HepG2 (cell line): ENCODE measurements at regions not wholly inside any gene's neighbourhood (a gene's known extent, or its start where the extent isn't known, plus 50 kb on each side); places are given as distances from the start of the nearest gene placed in this dataset.

Experiments used
- ATAC-seq: fragments of 200-7000 bp; cut with Tn5 transposase; 3 replicates; pipeline ENCODE4 v1.9.1; 2020; ENCODE audit warnings: mild to moderate bottlenecking, moderate library complexity
- BruUV-seq: library from RNA; stranded (reverse); fragments of 400-500 nt; replicated peaks from 2 replicates; lab custom pipeline; 2021; lab: Mats Ljungman, UMichigan
- CTCF ChIA-PET: fragments of 300-600 bp; formaldehyde crosslinking; extraction: SDS; loops from one replicate; lab custom pipeline; 2021; ENCODE audit warnings: low total read pairs, inconsistent platforms, low intra/inter-chr PET ratio; lab: Yijun Ruan, JAX
- POLR2A ChIA-PET: fragments of 350-600 bp; sonication (Branson Sonifier 250); formaldehyde crosslinking; loops from one replicate; lab custom pipeline; 2020; ENCODE audit warnings: antibody characterized with exemption, inconsistent platforms; lab: Yijun Ruan, JAX
- DNase-seq: peaks from one replicate; pipeline ENCODE4 v3.0.0-alpha.2; 2015; ENCODE audit warnings: low spot score
- FAIRE-seq: peaks from 3 replicates; lab custom pipeline; 2011; peaks lifted over from hg19 to GRCh38; lab: Jason Lieb, UNC
- H2AFZ ChIP-seq: one replicate; pipeline ENCODE4 v1.6.1; 2011; ENCODE audit warnings: low read length, inconsistent platforms
- H3K27ac ChIP-seq: fragments of 300-600 bp; 3 replicates; pipeline ENCODE4 v1.8.0; 2011; ENCODE audit warnings: mixed run types, mild to moderate bottlenecking, mixed read lengths, low read length, inconsistent platforms; ENCODE audit not compliant: insufficient read depth; ENCODE audit errors: extremely low read length
- H3K27me3 ChIP-seq, 2 experiments: fragments of 200-600 bp in 1 of 2; 2 replicates in 1 of 2; 3 replicates in 1 of 2; pipeline versions ENCODE4 v1.6.0 to v1.8.0; 2011; ENCODE audit warnings: low read length in 2 of 2, mild to moderate bottlenecking in 2 of 2, moderate library complexity in 2 of 2, inconsistent platforms in 1 of 2; ENCODE audit not compliant: insufficient read depth in 2 of 2, control insufficient read depth in 1 of 2
- H3K36me3 ChIP-seq, 2 experiments: fragments of 200-600 bp in 1 of 2; replicated peaks in 1 of 2; 2 replicates in 1 of 2; 3 replicates in 1 of 2; pipeline versions ENCODE4 v1.5.1 to v1.8.0; 2011; ENCODE audit warnings: low read length in 2 of 2, inconsistent platforms in 1 of 2; ENCODE audit not compliant: insufficient read depth in 2 of 2, control insufficient read depth in 1 of 2
- H3K4me1 ChIP-seq: 2 replicates; pipeline ENCODE4 v1.5.1; 2012; ENCODE audit warnings: low read length, inconsistent platforms; ENCODE audit not compliant: insufficient read depth
- H3K4me2 ChIP-seq: 2 replicates; pipeline ENCODE4 v1.6.0; 2011; ENCODE audit warnings: low read depth, low read length, inconsistent platforms
- H3K4me3 ChIP-seq, 3 experiments: fragments of 200-600 bp in 1 of 3; sonication (generic), shearing (Covaris generic) in 1 of 3; replicated peaks in 1 of 3; 2 replicates each; pipeline ENCODE4 v1.5.1; 2011 to 2016; ENCODE audit warnings: low read length in 3 of 3, inconsistent platforms in 2 of 3, low read depth in 2 of 3, mild to moderate bottlenecking in 2 of 3, control low read depth in 1 of 3, mixed read lengths in 1 of 3; ENCODE audit not compliant: insufficient read depth in 1 of 3
- H3K79me2 ChIP-seq: one replicate; pipeline ENCODE4 v1.6.1; 2011; ENCODE audit warnings: low read length, inconsistent platforms; ENCODE audit not compliant: insufficient read depth
- H3K9ac ChIP-seq: 2 replicates; pipeline ENCODE4 v1.6.0; 2011; ENCODE audit warnings: mild to moderate bottlenecking, low read depth, low read length, inconsistent platforms; ENCODE audit not compliant: insufficient read depth
- H3K9me3 ChIP-seq: 2 replicates; pipeline ENCODE4 v1.5.1; 2012; ENCODE audit warnings: mild to moderate bottlenecking, low read length
- H4K20me1 ChIP-seq: 2 replicates; pipeline ENCODE4 v1.6.0; 2011; ENCODE audit warnings: inconsistent platforms, mild to moderate bottlenecking, low read length, moderate library complexity; ENCODE audit not compliant: insufficient read depth
- AHDC1 ChIP-seq: sonication (generic); formaldehyde crosslinking; IDR thresholded peaks from 2 replicates; pipeline ENCODE4 v1.5.1; 2020; ENCODE audit warnings: mild to moderate bottlenecking, missing genetic modification reagents, borderline replicate concordance
- CREBL2 ChIP-seq: sonication (generic); formaldehyde crosslinking; IDR thresholded peaks from 2 replicates; pipeline ENCODE4 v1.8.1; 2023; ENCODE audit warnings: missing genetic modification reagents, mild to moderate bottlenecking, borderline replicate concordance
- DR1 ChIP-seq: sonication (generic); formaldehyde crosslinking; IDR thresholded peaks from 2 replicates; pipeline ENCODE4 v1.8.0; 2021; ENCODE audit warnings: mild to moderate bottlenecking, missing genetic modification reagents, inconsistent platforms
- FOSL2 ChIP-seq: sonication (generic); formaldehyde crosslinking; IDR thresholded peaks from 2 replicates; pipeline ENCODE4 v1.4.0; 2020; ENCODE audit warnings: missing genetic modification reagents
- NFIC ChIP-seq: IDR thresholded peaks from 2 replicates; pipeline ENCODE4 v1.6.1; 2012; ENCODE audit warnings: mild to moderate bottlenecking, low read length, inconsistent platforms
- NFKB2 ChIP-seq: sonication (generic); formaldehyde crosslinking; IDR thresholded peaks from 2 replicates; pipeline ENCODE4 v1.4.0; 2020; ENCODE audit warnings: missing genetic modification reagents, borderline replicate concordance
- SNRNP70 ChIP-seq: fragments of 200-400 bp; formaldehyde crosslinking; IDR thresholded peaks from 2 replicates; pipeline ENCODE4 v1.6.1; 2017; ENCODE audit warnings: mild to moderate bottlenecking, low read depth, low read length, moderate library complexity
- SOX5 ChIP-seq: IDR thresholded peaks from 2 replicates; pipeline ENCODE4 v1.6.1; 2016; ENCODE audit warnings: borderline replicate concordance
- ZNF446 ChIP-seq: sonication (generic); formaldehyde crosslinking; IDR thresholded peaks from 2 replicates; pipeline ENCODE4 v1.5.0; 2020; ENCODE audit warnings: mild to moderate bottlenecking, missing genetic modification reagents
- ZNF674 ChIP-seq: sonication (generic); formaldehyde crosslinking; IDR thresholded peaks from 2 replicates; pipeline ENCODE4 v1.5.0; 2020; ENCODE audit warnings: low read depth, mild to moderate bottlenecking, missing genetic modification reagents
- ZNF678 ChIP-seq: sonication (generic); formaldehyde crosslinking; IDR thresholded peaks from 2 replicates; pipeline ENCODE4 v1.4.0; 2020; ENCODE audit warnings: mild to moderate bottlenecking, missing genetic modification reagents
- ZNF710 ChIP-seq: sonication (generic); formaldehyde crosslinking; IDR thresholded peaks from 2 replicates; pipeline ENCODE4 v1.5.0; 2020; ENCODE audit warnings: mild to moderate bottlenecking, missing genetic modification reagents, borderline replicate concordance
- ZNF780A ChIP-seq: sonication (generic); formaldehyde crosslinking; IDR thresholded peaks from 2 replicates; pipeline ENCODE4 v1.8.0; 2022; ENCODE audit warnings: mild to moderate bottlenecking, missing genetic modification reagents, moderate library complexity
- WGBS: methylation state at CpG from one replicate; pipeline ENCODE4 v1.1.6; 2017; ENCODE audit warnings: low lambda C conversion rate; 5-methylcytosine and 5-hydroxymethylcytosine counted together
- in situ Hi-C: cut with HindIII; loops from 2 replicates; pipeline ENCODE4 v1.10.0; 2017; ENCODE audit warnings: low pct_unique_long_range_greater_than_20kb; ENCODE audit not compliant: extremely low pct_ligation_motif_present
- intact Hi-C: fragments of 100-400 bp; cut with micrococcal nuclease; formaldehyde crosslinking; loops from one replicate; pipeline ENCODE4 v1.10.0; 2022; ENCODE audit not compliant: unreplicated experiment
- TF ChIP-seq, protein P1 (sequence below): sonication (generic); formaldehyde crosslinking; IDR thresholded peaks from 2 replicates; pipeline ENCODE4 v1.5.0; 2020; ENCODE audit warnings: missing genetic modification reagents
- TF ChIP-seq, protein P2 (sequence below): sonication (generic); formaldehyde crosslinking; IDR thresholded peaks from 2 replicates; pipeline ENCODE4 v1.4.0; 2020; ENCODE audit warnings: mild to moderate bottlenecking, missing genetic modification reagents

DNA sequence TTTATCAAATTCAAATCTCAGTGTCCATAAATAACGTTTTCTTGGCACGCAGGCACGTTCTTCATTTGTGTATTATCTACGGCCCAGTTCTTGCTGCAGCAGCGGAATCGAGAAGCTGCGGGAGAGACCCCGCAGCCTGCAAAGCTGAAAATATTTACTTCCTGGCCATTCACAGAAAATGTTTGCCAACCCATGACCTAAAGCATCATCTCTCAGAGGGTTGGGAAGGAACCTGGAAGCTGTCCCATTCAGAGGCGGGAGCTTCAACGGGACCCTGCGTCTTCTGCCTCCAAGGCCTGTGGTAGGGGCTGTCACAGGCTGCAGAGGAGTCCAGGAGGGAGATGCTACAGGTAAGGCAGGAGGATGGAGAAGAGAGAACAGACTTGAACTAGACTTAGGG lies 319.2 kb downstream of the MN1 start:
- no peak for TF ChIP-seq ZNF710 (CRISPR knock-in tag)
- no peak for TF ChIP-seq SNRNP70
- TF ChIP-seq CREBL2 = no peak
- TF ChIP-seq ZNF674 (CRISPR knock-in tag) = no peak
- no peak for TF ChIP-seq FOSL2
- no peak for TF ChIP-seq NFKB2
- no peak for TF ChIP-seq ZNF780A (CRISPR knock-in tag)
- no peak for TF ChIP-seq NFIC
- TF ChIP-seq, protein P1, sequence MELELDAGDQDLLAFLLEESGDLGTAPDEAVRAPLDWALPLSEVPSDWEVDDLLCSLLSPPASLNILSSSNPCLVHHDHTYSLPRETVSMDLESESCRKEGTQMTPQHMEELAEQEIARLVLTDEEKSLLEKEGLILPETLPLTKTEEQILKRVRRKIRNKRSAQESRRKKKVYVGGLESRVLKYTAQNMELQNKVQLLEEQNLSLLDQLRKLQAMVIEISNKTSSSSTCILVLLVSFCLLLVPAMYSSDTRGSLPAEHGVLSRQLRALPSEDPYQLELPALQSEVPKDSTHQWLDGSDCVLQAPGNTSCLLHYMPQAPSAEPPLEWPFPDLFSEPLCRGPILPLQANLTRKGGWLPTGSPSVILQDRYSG = no peak
- TF ChIP-seq, protein P2, sequence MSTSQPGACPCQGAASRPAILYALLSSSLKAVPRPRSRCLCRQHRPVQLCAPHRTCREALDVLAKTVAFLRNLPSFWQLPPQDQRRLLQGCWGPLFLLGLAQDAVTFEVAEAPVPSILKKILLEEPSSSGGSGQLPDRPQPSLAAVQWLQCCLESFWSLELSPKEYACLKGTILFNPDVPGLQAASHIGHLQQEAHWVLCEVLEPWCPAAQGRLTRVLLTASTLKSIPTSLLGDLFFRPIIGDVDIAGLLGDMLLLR = no peak
- no peak for TF ChIP-seq ZNF678
- no peak for TF ChIP-seq DR1 (CRISPR knock-in tag)
- TF ChIP-seq ZNF446 = no peak
- TF ChIP-seq AHDC1 (CRISPR knock-in tag) = no peak
- no peak for TF ChIP-seq SOX5 (CRISPR knock-in tag)
- H3K27me3 ChIP-seq = peaks cover 0 to 11% of the 10 kb centered on the region in 2 experiments; a peak in 1 of 5 replicates
- no peaks in the 10 kb centered on the region for H4K20me1 ChIP-seq
- WGBS = 61% methylated on average over 11 of the region's 11 CpGs
- intact Hi-C loops = no loop called here
- DNase-seq = no peak
- no peaks in the 10 kb centered on the region for H3K79me2 ChIP-seq
- H3K9ac ChIP-seq = no peak overlapping the region
- ATAC-seq = no peak
- H3K4me2 ChIP-seq = no peak overlapping the region
- no peak overlapping the region for H3K4me3 ChIP-seq
- H2AFZ ChIP-seq = no peak overlapping the region
- no peaks in the 10 kb centered on the region for H3K36me3 ChIP-seq
- peaks cover 24% of the 10 kb centered on the region for H3K4me1 ChIP-seq
- FAIRE-seq = no peak
- no peak overlapping the region for H3K27ac ChIP-seq
- POLR2A ChIA-PET = no interaction called here
- no TSS peak for BruUV-seq
- in situ Hi-C loops = no loop called here
- CTCF ChIA-PET = no interaction called here
- no peaks in the 10 kb centered on the region for H3K9me3 ChIP-seq
